Stimulated activated CD4-positive, alpha-beta T cell treated with anti-CD3 and anti-CD28 coated beads, Interleukin-12 subunit alpha, Interleukin-12 subunit beta, amount 100 ng/mL, for 24 hours (primary cell): ENCODE measurements at regions not wholly inside any gene's neighbourhood (a gene's known extent, or its start where the extent isn't known, plus 50 kb on each side); places are given as distances from the start of the nearest gene placed in this dataset.
"Not testable (repeated sequence)": the region's sequence is repeated elsewhere in the genome, so short reads cannot be mapped to it uniquely, and the experiment has no call there.

Experiments used
- DNase-seq, 2 experiments: peaks; one replicate each; pipeline ENCODE4 v3.0.0-alpha.2; 2020; ENCODE audit warnings: low read depth in 2 of 2

- no peak for DNase-seq
Observed at GRCh38 chr11:19433367-19433766, 192.6 kb upstream of the E2F8 start.

GRCh38 chr11:19432370-19433061 is 191.8 kb upstream of the E2F8 start:
- DNase-seq = no peak

DNA sequence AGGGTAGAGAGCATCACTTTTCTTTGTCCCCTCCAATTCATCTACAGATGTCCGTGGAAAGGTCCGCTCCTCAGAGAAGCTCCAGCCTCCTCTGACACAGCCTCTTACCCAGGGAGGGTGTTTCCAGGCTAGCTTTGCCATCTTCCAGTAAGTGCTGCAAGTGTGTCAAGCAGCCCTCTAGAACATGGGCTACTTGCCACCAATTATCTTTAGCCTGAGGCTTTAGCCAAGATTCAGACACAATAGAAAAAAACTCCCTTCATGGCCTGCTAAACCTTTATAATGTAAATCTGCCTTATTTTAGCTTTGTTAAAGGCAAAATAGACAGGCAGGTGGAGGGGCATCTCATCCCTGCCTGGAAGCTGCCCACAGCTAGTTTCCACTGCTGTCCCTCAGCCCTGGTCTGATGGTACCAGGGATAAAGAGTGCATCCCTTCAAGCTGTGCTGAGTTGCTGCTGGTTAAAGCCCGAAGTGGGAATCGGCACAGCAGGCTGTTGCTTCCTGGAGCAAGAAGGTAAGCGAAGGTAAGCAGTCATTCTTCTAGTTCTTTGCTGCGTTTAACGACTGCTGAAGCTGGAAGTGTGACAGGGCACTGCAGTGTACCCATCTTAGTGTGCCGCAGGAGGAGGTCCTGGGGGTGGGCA is 190.1 kb upstream of the E2F8 start:
- DNase-seq = no peak

DNA sequence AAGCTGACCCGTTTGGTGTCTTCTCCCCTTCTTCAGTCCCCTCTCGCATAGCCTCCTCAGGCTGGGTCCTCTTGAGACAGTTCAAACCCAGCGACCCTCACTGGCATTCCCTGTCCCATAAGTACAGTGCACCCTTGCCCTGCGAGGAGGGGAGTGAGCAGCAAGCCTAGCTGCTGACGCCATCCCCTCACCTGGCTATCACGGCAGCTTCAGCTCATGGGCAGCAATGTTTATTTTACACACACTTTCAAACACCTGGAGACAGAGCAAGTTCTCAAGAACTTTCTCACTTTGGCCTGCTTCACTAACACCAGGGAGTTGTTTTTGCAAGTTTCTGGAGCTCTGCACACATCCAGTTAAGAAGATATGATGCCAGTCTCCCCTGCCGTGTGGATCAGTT is 189.6 kb upstream of the E2F8 start:
- DNase-seq = no peak

GRCh38 chr11:19429108-19429760 is 188.5 kb upstream of the E2F8 start:
- no peak for DNase-seq

DNA sequence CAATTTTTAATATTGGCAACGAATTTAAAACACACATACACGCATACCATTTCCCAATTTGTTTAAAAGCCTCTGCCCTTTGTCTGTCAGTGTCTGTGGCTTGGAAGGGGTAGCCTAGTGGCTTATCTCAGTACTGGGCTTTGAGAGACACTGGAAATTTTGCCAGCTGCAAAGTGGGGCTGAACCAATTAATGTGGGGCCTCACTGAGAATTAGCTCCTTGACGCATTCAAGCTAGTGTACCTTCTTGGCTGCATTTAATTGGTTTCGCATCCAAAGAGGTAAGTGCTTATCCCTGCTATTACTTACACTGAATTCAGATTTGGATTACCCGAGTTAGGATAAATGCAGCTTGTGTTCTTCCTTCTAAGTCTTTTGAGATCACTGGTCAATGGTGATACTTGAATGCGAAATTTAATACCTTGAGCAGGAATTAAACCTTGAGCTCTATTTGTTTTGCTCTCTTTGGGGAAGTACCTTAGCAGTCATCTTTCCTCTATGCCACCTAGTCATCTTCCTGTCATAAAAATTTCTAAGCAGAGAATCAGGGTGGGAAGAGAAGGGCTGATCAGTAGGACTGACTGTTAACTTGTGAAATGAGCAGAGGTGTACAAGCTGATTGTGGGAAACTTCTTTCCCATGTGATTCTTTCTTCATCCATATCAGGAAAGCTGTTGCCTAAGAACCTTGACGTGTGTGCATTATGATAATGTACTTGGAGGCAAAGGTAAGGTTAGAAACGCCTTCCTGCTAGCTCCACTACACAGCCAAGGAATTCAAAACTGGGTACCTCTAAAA is 187.7 kb upstream of the E2F8 start:
- DNase-seq = no peak

DNA sequence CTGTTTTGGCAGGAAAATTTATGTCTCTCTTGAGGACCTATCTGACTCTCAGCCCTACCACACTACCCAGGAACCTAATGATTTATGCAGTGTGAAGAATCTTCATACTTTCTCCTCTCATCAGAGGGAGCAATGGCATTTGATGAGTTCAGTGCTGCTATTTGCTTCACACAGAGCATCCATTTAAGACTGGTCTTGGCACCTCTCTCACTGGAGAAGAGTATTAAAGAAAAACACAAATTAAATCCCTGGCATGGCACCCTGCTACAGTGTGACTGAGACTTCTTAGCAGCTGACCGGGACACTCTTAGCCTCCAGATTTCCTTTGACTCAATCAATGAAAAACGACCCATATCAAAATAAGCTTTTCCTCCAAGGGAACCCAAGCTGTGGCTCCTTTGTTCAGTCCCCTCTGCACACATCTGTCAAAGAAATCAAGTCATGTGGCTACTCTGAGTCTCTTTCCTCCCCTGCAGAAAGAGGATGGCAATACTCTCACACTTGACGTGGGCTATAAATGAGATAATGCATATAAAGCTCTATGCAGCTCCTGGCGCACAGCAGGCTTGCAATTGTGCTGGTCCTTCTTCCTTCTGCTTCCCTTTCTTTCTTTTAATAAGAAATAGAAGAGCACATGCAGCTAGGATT is 186.1 kb upstream of the E2F8 start:
- DNase-seq = no peak

- DNase-seq = no peak
Observed at GRCh38 chr11:19426011-19426755, 185.4 kb upstream of the E2F8 start.

DNA sequence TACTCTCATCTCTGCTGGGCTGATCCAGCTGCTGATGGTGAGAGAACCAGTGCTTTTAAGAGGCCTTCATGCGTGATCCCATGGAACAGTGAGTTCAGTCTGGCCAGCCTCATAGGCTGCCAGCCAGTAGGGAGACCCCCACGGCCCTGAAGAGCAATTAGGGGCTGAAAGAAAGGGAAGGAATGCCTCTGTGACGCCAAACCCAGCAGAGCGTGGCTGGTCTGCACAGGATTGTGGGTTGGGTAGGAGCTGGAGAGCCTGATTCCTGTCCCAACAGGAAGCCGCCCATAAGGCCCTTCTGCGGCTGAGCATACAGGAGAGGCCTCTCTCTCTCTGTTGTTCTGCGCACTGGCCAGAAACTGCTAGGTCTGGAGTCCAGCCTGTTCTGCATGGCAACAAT is 181.5 kb upstream of the E2F8 start:
- no peak for DNase-seq

- no peak for DNase-seq
Observed at GRCh38 chr11:19420868-19421533, 180.3 kb upstream of the E2F8 start.

- DNase-seq = no peak
Observed at GRCh38 chr11:19419808-19420207, 179.1 kb upstream of the E2F8 start.

GRCh38 chr11:19419021-19419750 is 178.4 kb upstream of the E2F8 start:
- no peak for DNase-seq

DNA sequence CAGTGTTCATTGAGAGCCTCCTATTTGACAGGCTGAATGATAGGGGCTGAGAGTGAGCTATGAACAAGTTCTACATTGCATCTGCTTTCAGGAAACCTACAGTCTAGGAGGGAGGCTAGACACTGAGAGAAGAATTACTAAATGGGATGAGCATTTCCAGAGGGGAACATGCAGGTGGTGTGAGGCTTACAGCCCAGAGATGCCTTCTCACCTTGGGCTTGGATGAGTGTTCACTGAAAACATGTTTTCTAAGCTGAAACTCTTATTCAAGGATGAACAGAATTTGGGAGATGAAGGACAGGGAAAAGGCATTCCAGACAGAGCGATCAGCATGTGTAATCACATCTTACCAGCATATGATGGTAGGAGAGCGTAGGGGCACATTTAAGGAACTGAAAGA is 177.5 kb upstream of the E2F8 start:
- no peak for DNase-seq

GRCh38 chr11:19412070-19412469 is 171.3 kb upstream of the E2F8 start:
- DNase-seq = not testable (repeated sequence)

DNA sequence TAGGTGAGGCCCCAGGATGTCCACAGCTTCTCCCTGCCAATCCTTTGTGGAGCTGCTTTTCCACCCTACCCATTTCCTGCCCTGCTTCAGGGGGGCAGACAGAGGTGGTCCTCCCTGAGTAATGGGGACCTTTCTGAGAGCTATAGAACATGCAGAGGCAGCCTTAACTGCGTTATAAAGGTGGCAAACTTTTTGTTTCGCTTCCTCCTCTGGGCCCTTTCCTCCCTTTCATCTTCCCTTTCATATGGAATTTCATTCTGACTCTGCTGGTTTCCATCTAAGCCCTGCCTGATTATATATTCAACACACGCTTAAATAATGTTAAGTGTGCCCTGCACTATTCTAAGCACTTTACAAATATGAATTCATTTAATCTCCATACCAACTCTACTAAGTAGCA is 169.3 kb upstream of the E2F8 start:
- no peak for DNase-seq

GRCh38 chr11:19409307-19409706 is 168.6 kb upstream of the E2F8 start:
- no peak for DNase-seq

GRCh38 chr11:19407677-19408270 is 167.0 kb upstream of the E2F8 start:
- no peak for DNase-seq

- DNase-seq = no peak
Observed at GRCh38 chr11:19405966-19406365, 165.2 kb upstream of the E2F8 start.

DNA sequence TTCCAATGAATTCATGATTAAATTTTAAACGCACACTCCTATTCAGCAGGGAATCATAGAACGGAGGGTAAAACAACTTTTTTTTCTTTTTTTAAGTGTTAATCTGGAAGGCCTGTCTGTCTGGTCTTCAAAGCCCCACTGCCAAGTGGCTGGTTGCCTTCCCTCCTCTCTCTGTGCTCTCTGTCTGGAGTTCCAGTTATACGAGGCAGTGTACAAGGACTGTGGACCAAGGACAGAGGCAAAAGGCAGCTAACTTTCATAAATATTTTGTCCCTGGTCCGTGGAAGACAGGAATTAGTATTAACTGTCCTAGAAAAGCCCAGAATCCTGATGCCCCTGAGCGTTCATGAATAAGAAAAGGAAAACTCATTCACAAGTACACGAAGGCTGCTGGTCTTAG is 164.0 kb upstream of the E2F8 start:
- no peak for DNase-seq
